T-cell (primary cell): ENCODE measurements at regions not wholly inside any gene's neighbourhood (a gene's known extent, or its start where the extent isn't known, plus 50 kb on each side); places are given as distances from the start of the nearest gene placed in this dataset.

Experiments used
- ATAC-seq, 4 experiments: fragments of 200-7000 bp in 3 of 4; fragments of 150-1000 bp in 1 of 4; cut with Tn5 transposase; replicated peaks in 1 of 4; 1 replicate in 3 of 4; 2 replicates in 1 of 4; pipeline ENCODE4 v1.10.0; 2021; ENCODE audit warnings: moderate library complexity in 3 of 4, mild to moderate bottlenecking in 2 of 4, moderate number of reproducible peaks in 1 of 4
- CTCF ChIA-PET, 2 donors: fragments of 300-600 bp; sonication (Branson Sonifier 250); formaldehyde crosslinking; loops; one replicate each; lab custom pipeline; 2022; ENCODE audit warnings: antibody characterized with exemption in 2 of 2; lab: Charles Lee
- POLR2A ChIA-PET, 2 donors: fragments of 300-600 bp; sonication (Branson Sonifier 250); formaldehyde crosslinking; loops; one replicate each; lab custom pipeline; 2022; ENCODE audit warnings: antibody characterized with exemption in 2 of 2; lab: Charles Lee
- DNase-seq, 35 experiments: peaks; one replicate each; pipeline versions ENCODE4 v3.0.0 to v3.0.0-alpha.2; 2013 to 2023
- H3K27ac ChIP-seq: one replicate; pipeline ENCODE4 v1.5.1; 2013; ENCODE audit warnings: low read length
- H3K27me3 ChIP-seq, 2 experiments: replicated peaks in 1 of 2; 1 replicate in 1 of 2; 2 replicates in 1 of 2; pipeline versions ENCODE4 v1.6.1 to v1.7.0; 2013; ENCODE audit warnings: low read length in 1 of 2, mixed read lengths in 1 of 2; ENCODE audit not compliant: control insufficient read depth in 2 of 2, insufficient read depth in 2 of 2; ENCODE audit errors: extremely low read depth in 1 of 2
- H3K36me3 ChIP-seq, 2 donors: 1 replicate in 1 of 2; 2 replicates in 1 of 2; pipeline versions ENCODE4 v1.6.1 to v1.7.0; 2013; ENCODE audit warnings: low read length in 1 of 2; ENCODE audit not compliant: control insufficient read depth in 2 of 2, insufficient read depth in 1 of 2; ENCODE audit errors: extremely low read depth in 1 of 2
- H3K4me1 ChIP-seq, 2 experiments: 1 replicate in 1 of 2; 2 replicates in 1 of 2; pipeline versions ENCODE4 v1.6.1 to v1.7.0; 2013; ENCODE audit warnings: low read length in 2 of 2, mixed read lengths in 1 of 2; ENCODE audit not compliant: insufficient read depth in 2 of 2, control insufficient read depth in 1 of 2; ENCODE audit errors: extremely low read depth in 1 of 2
- H3K4me3 ChIP-seq, 2 donors: 1 replicate in 1 of 2; 2 replicates in 1 of 2; pipeline versions ENCODE4 v1.5.1 to v1.7.0; 2013; ENCODE audit warnings: mild to moderate bottlenecking in 2 of 2, low read length in 1 of 2, moderate library complexity in 1 of 2; ENCODE audit not compliant: control insufficient read depth in 1 of 2; ENCODE audit errors: extremely low read depth in 1 of 2
- H3K9me3 ChIP-seq: 2 replicates; pipeline ENCODE4 v1.7.0; 2013
- H3K27ac Mint-ChIP-seq, 2 donors: one replicate each; pipeline ENCODE4 v1.8.0; 2020 to 2021; ENCODE audit warnings: mild to moderate bottlenecking in 2 of 2, mixed read lengths in 2 of 2
- H3K27me3 Mint-ChIP-seq, 2 donors: one replicate each; pipeline ENCODE4 v1.8.0; 2021 to 2022; ENCODE audit warnings: mixed read lengths in 2 of 2
- H3K36me3 Mint-ChIP-seq: one replicate; pipeline ENCODE4 v1.8.0; 2021; ENCODE audit warnings: mixed read lengths
- H3K4me1 Mint-ChIP-seq, 3 donors: one replicate each; pipeline ENCODE4 v1.8.0; 2020 to 2022; ENCODE audit warnings: mixed read lengths in 3 of 3, mild to moderate bottlenecking in 1 of 3
- H3K4me3 Mint-ChIP-seq, 3 donors: one replicate each; pipeline ENCODE4 v1.8.0; 2020 to 2022; ENCODE audit warnings: mild to moderate bottlenecking in 3 of 3, mixed read lengths in 3 of 3, moderate library complexity in 3 of 3
- H3K9me3 Mint-ChIP-seq, 3 donors: one replicate each; pipeline ENCODE4 v1.8.0; 2020 to 2022; ENCODE audit warnings: mixed read lengths in 3 of 3
- WGBS: methylation state at CpG from one replicate; pipeline ENCODE4 v1.1.5; 2013; ENCODE audit warnings: missing lambda C conversion rate; ENCODE audit not compliant: insufficient coverage; 5-methylcytosine and 5-hydroxymethylcytosine counted together

- no peaks in the 10 kb centered on the region for H3K4me1 ChIP-seq
- H3K36me3 ChIP-seq: no peaks in the 10 kb centered on the region
- H3K36me3 Mint-ChIP-seq: no peaks in the 10 kb centered on the region
- peaks cover 3 to 4% of the 10 kb centered on the region in 2 donors for H3K27me3 Mint-ChIP-seq
- POLR2A ChIA-PET: no interaction called here
- no peak overlapping the region for H3K27ac ChIP-seq
- no peak overlapping the region for H3K27ac Mint-ChIP-seq
- H3K4me3 ChIP-seq: no peak overlapping the region
- no peaks in the 10 kb centered on the region for H3K4me1 Mint-ChIP-seq
- no peaks in the 10 kb centered on the region for H3K9me3 ChIP-seq
- ATAC-seq (no peak), DNase-seq (no peak)
- peaks cover 0 to 6% of the 10 kb centered on the region in 2 experiments for H3K27me3 ChIP-seq
- CTCF ChIA-PET: no interaction called here
- H3K9me3 Mint-ChIP-seq: no peaks in the 10 kb centered on the region
- 83% methylated on average over 3 of the region's 4 CpGs for WGBS
- no peak overlapping the region for H3K4me3 Mint-ChIP-seq
Measured at GRCh38 chr5:158145827-158146226, 286.9 kb upstream of the CLINT1 start.

- Mint-ChIP-seq H3K9me3 (no peaks in the 10 kb centered on the region), H3K36me3 (no peaks in the 10 kb centered on the region), H3K27ac (no peak overlapping the region), H3K27me3 (peaks cover 0 to 5% of the 10 kb centered on the region in 2 donors), H3K4me1 (no peaks in the 10 kb centered on the region), H3K4me3 (no peak overlapping the region)
- ATAC-seq (no peak), DNase-seq (no peak)
- POLR2A ChIA-PET: no interaction called here
- no peak overlapping the region for H3K27ac ChIP-seq
- no peaks in the 10 kb centered on the region for H3K27me3 ChIP-seq
- CTCF ChIA-PET: interaction anchor here in 1 of 2 donors (0.7 kb wide), 1 partner anchor 68 kb away, joined by 3 read pairs; no protein-coding TSS in a partner anchor
- no peaks in the 10 kb centered on the region for H3K4me1 ChIP-seq
- no peaks in the 10 kb centered on the region for H3K36me3 ChIP-seq
- no peaks in the 10 kb centered on the region for H3K9me3 ChIP-seq
- no peak overlapping the region for H3K4me3 ChIP-seq
- 100% methylated on average over 2 of the region's 3 CpGs for WGBS
Measured at GRCh38 chr5:158143081-158143480, 284.1 kb upstream of the CLINT1 start.

- CTCF ChIA-PET: no interaction called here
- Histone ChIP-seq H3K9me3 (no peaks in the 10 kb centered on the region), H3K36me3 (no peaks in the 10 kb centered on the region), H3K4me3 (no peak overlapping the region), H3K4me1 (no peaks in the 10 kb centered on the region), H3K27me3 (no peaks in the 10 kb centered on the region), H3K27ac (no peak overlapping the region)
- DNase-seq (no peak), ATAC-seq (no peak)
- H3K4me3 Mint-ChIP-seq: no peak overlapping the region
- H3K36me3 Mint-ChIP-seq: no peaks in the 10 kb centered on the region
- POLR2A ChIA-PET: interaction anchor here in 1 of 2 donors (0.6 kb wide), 1 partner anchor 1066 kb away, joined by 3 read pairs; no protein-coding TSS in a partner anchor
- H3K27me3 Mint-ChIP-seq: peaks cover 0 to 5% of the 10 kb centered on the region in 2 donors
- H3K27ac Mint-ChIP-seq: no peak overlapping the region
- WGBS: no CpG with 5 or more reads among the region's 3 CpGs
- H3K4me1 Mint-ChIP-seq: no peaks in the 10 kb centered on the region
- no peaks in the 10 kb centered on the region for H3K9me3 Mint-ChIP-seq
Measured at GRCh38 chr5:158142156-158142555, 283.2 kb upstream of the CLINT1 start.

- no peak overlapping the region for H3K4me3 ChIP-seq
- H3K4me1 Mint-ChIP-seq: no peaks in the 10 kb centered on the region
- no peak overlapping the region for H3K27ac Mint-ChIP-seq
- peaks cover 0 to 5% of the 10 kb centered on the region in 2 donors for H3K27me3 Mint-ChIP-seq
- DNase-seq (no peak), ATAC-seq (no peak)
- CTCF ChIA-PET: interaction anchor here in 1 of 2 donors (0.6 kb wide), 1 partner anchor 12 kb away, joined by 3 read pairs; no protein-coding TSS in a partner anchor
- POLR2A ChIA-PET: interaction anchor here in 1 of 2 donors (0.5 kb wide), 1 partner anchor 1551 kb away, joined by 8 read pairs; no protein-coding TSS in a partner anchor
- no peaks in the 10 kb centered on the region for H3K9me3 Mint-ChIP-seq
- no peak overlapping the region for H3K27ac ChIP-seq
- no peaks in the 10 kb centered on the region for H3K27me3 ChIP-seq
- 80% methylated on average over 4 of the region's 4 CpGs for WGBS
- no peaks in the 10 kb centered on the region for H3K9me3 ChIP-seq
- no peak overlapping the region for H3K4me3 Mint-ChIP-seq
- no peaks in the 10 kb centered on the region for H3K36me3 ChIP-seq
- no peaks in the 10 kb centered on the region for H3K4me1 ChIP-seq
- H3K36me3 Mint-ChIP-seq: no peaks in the 10 kb centered on the region
Measured at GRCh38 chr5:158140120-158140731, 281.3 kb upstream of the CLINT1 start.

- Histone ChIP-seq H3K36me3 (no peaks in the 10 kb centered on the region), H3K27me3 (no peaks in the 10 kb centered on the region), H3K9me3 (no peaks in the 10 kb centered on the region), H3K4me1 (no peaks in the 10 kb centered on the region), H3K27ac (no peak overlapping the region), H3K4me3 (no peak overlapping the region)
- ChIA-PET CTCF (no interaction called here), POLR2A (no interaction called here)
- Mint-ChIP-seq H3K27ac (no peak overlapping the region), H3K36me3 (no peaks in the 10 kb centered on the region), H3K9me3 (no peaks in the 10 kb centered on the region), H3K4me1 (no peaks in the 10 kb centered on the region), H3K27me3 (peaks cover 0 to 5% of the 10 kb centered on the region in 2 donors), H3K4me3 (no peak overlapping the region)
- 83% methylated on average over 4 of the region's 4 CpGs for WGBS
- ATAC-seq (no peak), DNase-seq (no peak)
Measured at GRCh38 chr5:158139161-158139560, 280.2 kb upstream of the CLINT1 start.

- ChIA-PET CTCF (interaction anchor here in 1 of 2 donors (0.6 kb wide), 1 partner anchor 31 kb away, joined by 3 read pairs; no protein-coding TSS in a partner anchor), POLR2A (no interaction called here)
- H3K27me3 Mint-ChIP-seq: peaks cover 0 to 5% of the 10 kb centered on the region in 2 donors
- peaks cover 0 to 3% of the 10 kb centered on the region in 2 experiments for H3K27me3 ChIP-seq
- no peak for ATAC-seq
- no peaks in the 10 kb centered on the region for H3K36me3 Mint-ChIP-seq
- H3K27ac Mint-ChIP-seq: no peak overlapping the region
- WGBS: 55% methylated on average over 3 of the region's 4 CpGs
- no peak overlapping the region for H3K27ac ChIP-seq
- no peak overlapping the region for H3K4me3 Mint-ChIP-seq
- H3K9me3 Mint-ChIP-seq: no peaks in the 10 kb centered on the region
- no peaks in the 10 kb centered on the region for H3K4me1 Mint-ChIP-seq
- H3K4me3 ChIP-seq: no peak overlapping the region
- H3K4me1 ChIP-seq: no peaks in the 10 kb centered on the region
- no peaks in the 10 kb centered on the region for H3K36me3 ChIP-seq
- DNase-seq: no peak
- H3K9me3 ChIP-seq: no peaks in the 10 kb centered on the region
Measured at GRCh38 chr5:158135682-158136179, 276.8 kb upstream of the CLINT1 start.
